ENCODE measurements at regions not wholly inside any gene's neighbourhood (a gene's known extent, or its start where the extent isn't known, plus 50 kb on each side); places are given as distances from the start of the nearest gene placed in this dataset.

DNA sequence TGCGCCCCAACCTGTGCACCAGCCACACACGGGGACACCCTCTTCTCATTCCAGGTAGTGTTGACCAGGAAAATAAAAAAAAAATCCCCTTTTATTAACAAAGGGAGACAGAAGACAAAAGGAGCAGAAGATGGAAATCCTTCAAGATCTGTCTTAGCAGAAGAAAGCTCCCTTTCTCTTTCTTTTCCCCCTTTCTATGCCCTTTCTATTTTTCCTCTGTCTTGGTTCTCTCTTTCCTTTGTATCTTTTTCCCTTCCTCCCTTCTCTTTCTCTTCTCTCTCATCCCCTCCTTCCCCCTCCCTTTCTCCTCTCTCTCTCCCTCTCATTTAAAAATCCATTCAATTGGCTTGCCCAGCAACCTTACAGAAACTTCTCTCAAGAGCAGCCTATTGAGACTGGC lies 254.1 kb upstream of the ZFHX3 start:
- no peaks in the 10 kb centered on the region for H3K9me3 ChIP-seq
- intact Hi-C loops (cut with DNase I, micrococcal nuclease) = no loop called here
- no peaks in the 10 kb centered on the region for H3K36me3 ChIP-seq (ENCODE audit: low read depth)
- no peak for TF ChIP-seq CTCF (IDR thresholded peaks at IDR 0.05)
- no peaks in the 10 kb centered on the region for H3K4me1 ChIP-seq (ENCODE audit: low read depth)
- H3K4me3 ChIP-seq = no peak overlapping the region
- no peak for ATAC-seq
- DNase-seq = no peak

DNA sequence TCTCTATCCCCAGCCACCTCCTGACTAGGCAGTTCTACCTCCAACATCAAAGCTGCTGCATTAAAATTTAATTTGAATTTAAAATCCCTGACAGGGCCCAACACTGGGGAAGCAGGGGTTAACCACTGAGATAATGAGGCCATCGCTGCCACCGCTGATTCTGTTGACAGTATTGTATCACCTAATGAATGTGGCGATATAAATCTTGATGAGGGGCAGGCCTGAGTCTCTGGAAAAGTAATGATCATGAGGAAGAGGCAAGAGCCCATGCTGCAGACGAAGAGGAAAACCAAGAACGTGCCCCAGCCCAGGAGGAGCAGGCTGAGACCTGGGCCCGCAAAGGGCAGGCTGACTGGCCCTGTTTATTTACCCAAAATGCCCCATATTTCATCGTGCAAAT lies 251.4 kb upstream of the ZFHX3 start:
- ATAC-seq = no peak
- no peak for TF ChIP-seq CTCF (IDR thresholded peaks at IDR 0.05)
- Histone ChIP-seq H3K4me1 (ENCODE audit: low read depth) (no peaks in the 10 kb centered on the region), H3K36me3 (ENCODE audit: low read depth) (no peaks in the 10 kb centered on the region), H3K9me3 (no peaks in the 10 kb centered on the region), H3K4me3 (no peak overlapping the region)
- no peak for DNase-seq
- intact Hi-C loops (cut with DNase I, micrococcal nuclease) = no loop called here

GRCh38 chr16:73298562-73298961 lies 250.6 kb upstream of the ZFHX3 start:
- no peak for DNase-seq
- no peak for TF ChIP-seq CTCF (IDR thresholded peaks at IDR 0.05)
- no peak for ATAC-seq
- Histone ChIP-seq H3K9me3 (no peaks in the 10 kb centered on the region), H3K4me3 (no peak overlapping the region), H3K4me1 (ENCODE audit: low read depth) (no peaks in the 10 kb centered on the region), H3K36me3 (ENCODE audit: low read depth) (no peaks in the 10 kb centered on the region)
- intact Hi-C loops (cut with DNase I, micrococcal nuclease) = no loop called here

DNA sequence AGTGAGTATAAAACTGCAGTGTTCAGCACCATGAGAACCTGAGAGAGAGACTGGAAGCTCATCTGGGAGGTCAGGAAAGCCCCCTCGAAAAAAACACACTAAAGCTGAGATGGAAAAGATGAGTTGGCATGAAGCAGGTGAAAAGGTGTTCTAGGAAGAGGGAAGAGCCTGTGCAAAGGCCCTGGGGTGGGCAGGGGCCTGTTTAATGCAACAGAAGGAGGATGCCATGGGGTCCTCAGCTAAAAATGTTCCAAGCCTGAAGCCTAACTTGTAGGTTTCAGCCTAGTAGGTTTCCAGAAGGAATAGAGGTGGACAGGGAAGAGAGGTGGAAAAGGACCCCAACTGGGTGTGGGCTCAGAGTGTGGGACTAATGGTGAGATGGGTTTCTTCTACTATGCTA lies 242.3 kb upstream of the ZFHX3 start:
- no peaks in the 10 kb centered on the region for H3K4me1 ChIP-seq (ENCODE audit: low read depth)
- ATAC-seq (no peak), DNase-seq (no peak)
- H3K4me3 ChIP-seq = no peak overlapping the region
- H3K9me3 ChIP-seq = no peaks in the 10 kb centered on the region
- no peak for TF ChIP-seq CTCF (IDR thresholded peaks at IDR 0.05)
- H3K36me3 ChIP-seq (ENCODE audit: low read depth) = no peaks in the 10 kb centered on the region
- intact Hi-C loops (cut with DNase I, micrococcal nuclease) = no loop called here

DNA sequence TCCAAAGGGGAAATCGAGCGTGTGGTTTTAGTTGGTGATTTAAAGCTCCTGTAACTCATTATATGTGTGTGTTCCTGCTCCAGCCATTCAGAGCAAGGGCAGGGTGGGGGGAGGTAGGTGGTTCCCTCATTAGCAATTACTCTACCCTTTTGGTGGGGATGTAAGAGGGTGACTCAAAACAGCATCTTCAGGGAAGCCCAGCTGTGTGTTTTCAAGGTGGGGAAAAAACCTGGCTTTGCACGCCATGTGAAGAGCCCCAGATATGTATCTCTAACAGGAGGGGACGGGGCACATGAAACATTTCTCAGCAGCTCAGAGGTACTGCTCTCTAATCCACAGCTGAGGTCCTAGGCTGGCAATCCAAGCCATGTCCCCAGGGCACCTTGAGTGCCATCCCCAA lies 241.3 kb upstream of the ZFHX3 start:
- ATAC-seq (no peak), DNase-seq (no peak)
- intact Hi-C loops (cut with DNase I, micrococcal nuclease) = no loop called here
- TF ChIP-seq CTCF (IDR thresholded peaks at IDR 0.05) = no peak
- Histone ChIP-seq H3K4me3 (no peak overlapping the region), H3K4me1 (ENCODE audit: low read depth) (no peaks in the 10 kb centered on the region), H3K36me3 (ENCODE audit: low read depth) (no peaks in the 10 kb centered on the region), H3K9me3 (no peaks in the 10 kb centered on the region)

DNA sequence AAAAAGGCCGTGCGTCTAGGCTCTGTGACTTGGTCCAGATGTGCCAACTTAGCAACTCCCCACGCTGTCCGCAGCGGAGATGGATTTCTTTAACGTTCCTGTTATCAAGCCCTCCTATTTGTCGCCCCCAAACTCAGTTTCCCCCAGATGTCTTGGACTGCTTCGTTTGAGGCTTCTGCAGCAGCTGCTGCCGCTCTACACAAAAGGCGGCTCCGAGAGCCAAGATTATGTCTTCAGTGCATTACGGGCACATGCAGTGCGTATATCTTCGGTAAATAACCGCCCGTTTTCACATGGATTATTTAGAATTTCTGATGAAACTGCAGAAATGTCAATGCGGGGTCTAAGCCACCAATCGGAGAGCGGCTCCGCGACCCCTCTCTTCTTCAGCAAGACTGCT lies 240.6 kb upstream of the ZFHX3 start:
- Histone ChIP-seq H3K36me3 (ENCODE audit: low read depth) (no peaks in the 10 kb centered on the region), H3K4me1 (ENCODE audit: low read depth) (no peaks in the 10 kb centered on the region), H3K9me3 (no peaks in the 10 kb centered on the region), H3K4me3 (no peak overlapping the region)
- ATAC-seq (no peak), DNase-seq (no peak)
- TF ChIP-seq CTCF (IDR thresholded peaks at IDR 0.05) = no peak
- intact Hi-C loops (cut with DNase I, micrococcal nuclease) = no loop called here
